H9 (cell line): ENCODE measurements at regions not wholly inside any gene's neighbourhood (a gene's known extent, or its start where the extent isn't known, plus 50 kb on each side); places are given as distances from the start of the nearest gene placed in this dataset.

Experiments used
- DNase-seq: peaks from one replicate; pipeline ENCODE4 v3.0.0-alpha.2; 2017
- H2AFZ ChIP-seq: one replicate; pipeline ENCODE4 v1.6.1; 2013; ENCODE audit warnings: mild to moderate bottlenecking, low read length, control low read depth, moderate library complexity
- H2AK5ac ChIP-seq: 2 replicates; pipeline ENCODE4 v1.6.1; 2013; ENCODE audit warnings: low read length, control low read depth, mixed read lengths; ENCODE audit not compliant: insufficient read length
- H2BK120ac ChIP-seq: one replicate; pipeline ENCODE4 v1.6.1; 2013; ENCODE audit warnings: low read depth, mild to moderate bottlenecking, low read length, control low read depth, inconsistent platforms; ENCODE audit not compliant: poor library complexity, severe bottlenecking
- H2BK12ac ChIP-seq: 2 replicates; pipeline ENCODE4 v1.6.1; 2013; ENCODE audit warnings: low read length, control low read depth, mixed read lengths, low read depth; ENCODE audit not compliant: insufficient read length
- H2BK15ac ChIP-seq: 2 replicates; pipeline ENCODE4 v1.6.1; 2013; ENCODE audit warnings: low read depth, low read length, control low read depth
- H2BK20ac ChIP-seq: one replicate; pipeline ENCODE4 v1.6.1; 2013; ENCODE audit warnings: low read depth, mild to moderate bottlenecking, low read length, control low read depth, inconsistent platforms; ENCODE audit not compliant: poor library complexity, severe bottlenecking
- H2BK5ac ChIP-seq: 2 replicates; pipeline ENCODE4 v1.6.1; 2013; ENCODE audit warnings: low read length, control low read depth, mixed read lengths; ENCODE audit not compliant: insufficient read length
- H3K14ac ChIP-seq: 2 replicates; pipeline ENCODE4 v1.6.1; 2013; ENCODE audit warnings: low read length, control low read depth; ENCODE audit not compliant: insufficient read depth
- H3K18ac ChIP-seq: 2 replicates; pipeline ENCODE4 v1.6.1; 2013; ENCODE audit warnings: low read depth, mild to moderate bottlenecking, mixed read lengths, low read length, control low read depth; ENCODE audit not compliant: insufficient read length
- H3K23ac ChIP-seq: 2 replicates; pipeline ENCODE4 v1.6.1; 2013; ENCODE audit warnings: low read length, control low read depth, mixed read lengths, low read depth; ENCODE audit not compliant: insufficient read length
- H3K23me2 ChIP-seq: 2 replicates; pipeline ENCODE4 v1.6.1; 2013; ENCODE audit warnings: low read depth, mild to moderate bottlenecking, mixed read lengths, low read length, control low read depth; ENCODE audit not compliant: insufficient read length, poor library complexity, severe bottlenecking
- H3K27ac ChIP-seq: 2 replicates; pipeline ENCODE4 v1.5.1; 2013; ENCODE audit warnings: low read length, control low read depth, mixed read lengths, low read depth; ENCODE audit not compliant: insufficient read length
- H3K27me3 ChIP-seq: 2 replicates; pipeline ENCODE4 v1.6.1; 2013; ENCODE audit warnings: low read length, control low read depth, inconsistent platforms; ENCODE audit not compliant: insufficient read depth
- H3K4ac ChIP-seq: 2 replicates; pipeline ENCODE4 v1.6.1; 2013; ENCODE audit warnings: low read depth, mild to moderate bottlenecking, control low read depth, inconsistent platforms, low read length, moderate library complexity
- H3K4me1 ChIP-seq: 2 replicates; pipeline ENCODE4 v1.6.1; 2013; ENCODE audit warnings: low read length, control low read depth, inconsistent platforms; ENCODE audit not compliant: insufficient read depth
- H3K4me2 ChIP-seq: 2 replicates; pipeline ENCODE4 v1.6.1; 2013; ENCODE audit warnings: low read length, control low read depth, mixed read lengths; ENCODE audit not compliant: insufficient read length, insufficient read depth
- H3K56ac ChIP-seq: 2 replicates; pipeline ENCODE4 v1.6.1; 2013; ENCODE audit warnings: low read depth, mild to moderate bottlenecking, mixed read lengths, low read length, control low read depth; ENCODE audit not compliant: insufficient read length
- H3K79me1 ChIP-seq: 2 replicates; pipeline ENCODE4 v1.6.1; 2013; ENCODE audit warnings: low read depth, mild to moderate bottlenecking, moderate library complexity, low read length, control low read depth, inconsistent platforms; ENCODE audit not compliant: insufficient read depth, poor library complexity, severe bottlenecking
- H3K79me2 ChIP-seq: 2 replicates; pipeline ENCODE4 v1.6.1; 2013; ENCODE audit warnings: low read length, control low read depth, inconsistent platforms; ENCODE audit not compliant: insufficient read depth
- H3K9ac ChIP-seq: 2 replicates; pipeline ENCODE4 v1.6.1; 2013; ENCODE audit warnings: low read length, control low read depth, mixed read lengths; ENCODE audit not compliant: insufficient read length; ENCODE audit errors: extremely low read depth
- H3K9me3 ChIP-seq: one replicate; pipeline ENCODE4 v1.6.1; 2013; ENCODE audit warnings: low read depth, low read length, inconsistent platforms; ENCODE audit not compliant: control insufficient read depth
- H3T11ph ChIP-seq: one replicate; pipeline ENCODE4 v1.6.1; 2013; ENCODE audit warnings: mild to moderate bottlenecking, low read length, control low read depth, inconsistent platforms
- H4K20me1 ChIP-seq: one replicate; pipeline ENCODE4 v1.6.1; 2013; ENCODE audit not compliant: control insufficient read depth, insufficient read length, insufficient read depth
- H4K5ac ChIP-seq: 2 replicates; pipeline ENCODE4 v1.6.1; 2013; ENCODE audit warnings: low read depth, mild to moderate bottlenecking, mixed read lengths, low read length, control low read depth; ENCODE audit not compliant: insufficient read length
- H4K8ac ChIP-seq: replicated peaks from 2 replicates; pipeline ENCODE4 v1.6.1; 2013; ENCODE audit warnings: low read length, control low read depth, mixed read lengths, low read depth; ENCODE audit not compliant: insufficient read length
- H4K91ac ChIP-seq: 2 replicates; pipeline ENCODE4 v1.6.1; 2013; ENCODE audit warnings: low read depth, mild to moderate bottlenecking, moderate library complexity, mixed read lengths, low read length, control low read depth; ENCODE audit not compliant: insufficient read length
- H3K27ac Mint-ChIP-seq, 3 experiments: 2 replicates in 2 of 3; 3 replicates in 1 of 3; pipeline ENCODE4 v1.8.0; 2020 to 2021; ENCODE audit warnings: mixed read lengths in 3 of 3, mild to moderate bottlenecking in 1 of 3, moderate library complexity in 1 of 3
- H3K27me3 Mint-ChIP-seq: 2 replicates; pipeline ENCODE4 v1.8.0; 2021; ENCODE audit warnings: low read depth, mild to moderate bottlenecking, moderate library complexity, mixed read lengths
- H3K36me3 Mint-ChIP-seq, 3 experiments: 2 replicates in 2 of 3; 3 replicates in 1 of 3; pipeline ENCODE4 v1.8.0; 2020 to 2021; ENCODE audit warnings: low read depth in 3 of 3, mixed read lengths in 3 of 3; ENCODE audit not compliant: insufficient read depth in 1 of 3
- H3K4me1 Mint-ChIP-seq, 2 experiments: 2 replicates each; pipeline ENCODE4 v1.8.0; 2020; ENCODE audit warnings: mixed read lengths in 2 of 2
- H3K4me3 Mint-ChIP-seq, 2 experiments: 2 replicates in 1 of 2; 3 replicates in 1 of 2; pipeline ENCODE4 v1.8.0; 2020 to 2021; ENCODE audit warnings: mild to moderate bottlenecking in 2 of 2, mixed read lengths in 2 of 2, moderate library complexity in 1 of 2
- H3K9me3 Mint-ChIP-seq, 2 experiments: 2 replicates in 1 of 2; 3 replicates in 1 of 2; pipeline ENCODE4 v1.8.0; 2020; ENCODE audit warnings: mild to moderate bottlenecking in 2 of 2, mixed read lengths in 2 of 2, moderate library complexity in 1 of 2
- WGBS: extraction: QIAGEN DNeasy Blood & Tissue Kit; methylation state at CpG from one replicate; pipeline ENCODE4 v1.1.7; 2013; ENCODE audit warnings: missing lambda C conversion rate, low lambda C conversion rate, mixed read lengths; ENCODE audit not compliant: insufficient read length; ENCODE audit errors: extremely low coverage; 5-methylcytosine and 5-hydroxymethylcytosine counted together
- TF ChIP-seq, protein P1 (sequence below): fragments of 200-600 bp; sonication (generic); conservative IDR thresholded peaks from 3 replicates; pipeline ENCODE4 v1.8.0; 2021; ENCODE audit warnings: antibody characterized with exemption, mild to moderate bottlenecking

DNA sequence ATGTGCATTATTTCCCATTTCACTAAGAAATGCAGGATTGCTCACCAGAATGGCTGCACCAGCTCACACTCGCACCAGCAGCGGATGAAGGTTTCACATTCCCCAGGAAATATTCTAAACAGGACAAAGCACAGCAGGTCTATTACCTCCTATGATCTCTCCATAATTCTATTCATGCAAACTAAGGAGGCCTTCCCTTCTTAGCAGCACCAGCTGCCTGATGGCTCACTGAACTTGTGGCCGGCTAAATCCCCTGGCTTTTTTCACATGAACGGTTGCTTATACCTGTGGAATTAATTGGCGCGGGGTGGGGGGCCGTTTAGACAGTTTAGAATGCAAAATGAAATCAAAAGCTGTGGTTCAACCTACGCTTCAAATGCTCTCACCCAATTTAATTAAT lies 73.5 kb upstream of the SRD5A3 start:
- no peak overlapping the region for H3K9ac ChIP-seq
- Mint-ChIP-seq H3K4me1 (peaks cover 22 to 28% of the 10 kb centered on the region in 2 experiments), H3K36me3 (no peaks in the 10 kb centered on the region), H3K4me3 (peak overlapping the region in 1 of 2 experiments; percentile 0; a peak in 1 of 5 replicates), H3K9me3 (no peaks in the 10 kb centered on the region; a peak in 1 of 5 replicates), H3K27me3 (no peaks in the 10 kb centered on the region; the same call in 1 of the 2 replicates), H3K27ac (peak overlapping the region in 1 of 3 experiments; percentile 17; a peak in 2 of 7 replicates)
- H2BK120ac ChIP-seq = no peak overlapping the region
- H3K79me1 ChIP-seq = no peaks in the 10 kb centered on the region
- H4K20me1 ChIP-seq = no peaks in the 10 kb centered on the region
- no peak overlapping the region for H2AFZ ChIP-seq
- TF ChIP-seq, protein P1, sequence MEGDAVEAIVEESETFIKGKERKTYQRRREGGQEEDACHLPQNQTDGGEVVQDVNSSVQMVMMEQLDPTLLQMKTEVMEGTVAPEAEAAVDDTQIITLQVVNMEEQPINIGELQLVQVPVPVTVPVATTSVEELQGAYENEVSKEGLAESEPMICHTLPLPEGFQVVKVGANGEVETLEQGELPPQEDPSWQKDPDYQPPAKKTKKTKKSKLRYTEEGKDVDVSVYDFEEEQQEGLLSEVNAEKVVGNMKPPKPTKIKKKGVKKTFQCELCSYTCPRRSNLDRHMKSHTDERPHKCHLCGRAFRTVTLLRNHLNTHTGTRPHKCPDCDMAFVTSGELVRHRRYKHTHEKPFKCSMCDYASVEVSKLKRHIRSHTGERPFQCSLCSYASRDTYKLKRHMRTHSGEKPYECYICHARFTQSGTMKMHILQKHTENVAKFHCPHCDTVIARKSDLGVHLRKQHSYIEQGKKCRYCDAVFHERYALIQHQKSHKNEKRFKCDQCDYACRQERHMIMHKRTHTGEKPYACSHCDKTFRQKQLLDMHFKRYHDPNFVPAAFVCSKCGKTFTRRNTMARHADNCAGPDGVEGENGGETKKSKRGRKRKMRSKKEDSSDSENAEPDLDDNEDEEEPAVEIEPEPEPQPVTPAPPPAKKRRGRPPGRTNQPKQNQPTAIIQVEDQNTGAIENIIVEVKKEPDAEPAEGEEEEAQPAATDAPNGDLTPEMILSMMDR = no peak
- no peaks in the 10 kb centered on the region for H3K23me2 ChIP-seq
- no peak overlapping the region for H2BK20ac ChIP-seq
- no peaks in the 10 kb centered on the region for H3K9me3 ChIP-seq
- no peak overlapping the region for H3K56ac ChIP-seq
- H3K18ac ChIP-seq = no peak overlapping the region
- no peak overlapping the region for H2BK15ac ChIP-seq
- WGBS = no CpG with 5 or more reads among the region's 8 CpGs
- H3T11ph ChIP-seq = no peak overlapping the region
- H3K23ac ChIP-seq = no peak overlapping the region
- no peak overlapping the region for H4K91ac ChIP-seq
- H3K27ac ChIP-seq = no peak overlapping the region
- H4K8ac ChIP-seq = no peak overlapping the region
- no peaks in the 10 kb centered on the region for H3K79me2 ChIP-seq
- H3K27me3 ChIP-seq = no peaks in the 10 kb centered on the region
- H4K5ac ChIP-seq = no peak overlapping the region
- DNase-seq = no peak
- H3K4me1 ChIP-seq = peaks cover 6% of the 10 kb centered on the region
- H2BK12ac ChIP-seq = no peak overlapping the region
- H3K4ac ChIP-seq = no peak overlapping the region
- H3K4me2 ChIP-seq = peak overlapping the region; percentile 35
- H2BK5ac ChIP-seq = no peak overlapping the region
- no peak overlapping the region for H3K14ac ChIP-seq
- no peak overlapping the region for H2AK5ac ChIP-seq
